Chondrocyte (in vitro differentiated cells): ENCODE measurements at regions not wholly inside any gene's neighbourhood (a gene's known extent, or its start where the extent isn't known, plus 50 kb on each side); places are given as distances from the start of the nearest gene placed in this dataset.
"Not testable (repeated sequence)": the region's sequence is repeated elsewhere in the genome, so short reads cannot be mapped to it uniquely, and the experiment has no call there.

Experiments used
- DNase-seq: peaks from one replicate; pipeline ENCODE4 v3.0.0; 2021; ENCODE audit warnings: mixed read lengths, low spot score
- H3K27ac Mint-ChIP-seq: one replicate; pipeline ENCODE4 v1.8.0; 2021; ENCODE audit warnings: mild to moderate bottlenecking, moderate library complexity, mixed read lengths; ENCODE audit not compliant: unreplicated experiment
- H3K27me3 Mint-ChIP-seq: 2 replicates; pipeline ENCODE4 v1.8.0; 2021; ENCODE audit warnings: low read depth, mixed read lengths
- H3K36me3 Mint-ChIP-seq: 2 replicates; pipeline ENCODE4 v1.8.0; 2021; ENCODE audit warnings: low read depth, mixed read lengths
- H3K4me1 Mint-ChIP-seq: 2 replicates; pipeline ENCODE4 v1.8.0; 2021; ENCODE audit warnings: low read depth, mild to moderate bottlenecking, mixed read lengths
- H3K4me3 Mint-ChIP-seq: one replicate; pipeline ENCODE4 v1.8.0; 2021; ENCODE audit warnings: mild to moderate bottlenecking, moderate library complexity, mixed read lengths; ENCODE audit not compliant: unreplicated experiment
- H3K9me3 Mint-ChIP-seq: 2 replicates; pipeline ENCODE4 v1.8.0; 2021; ENCODE audit warnings: low read depth, mixed read lengths
- CTCF ChIP-seq: fragments of 200-600 bp; sonication (generic); IDR thresholded peaks from 2 replicates; pipeline ENCODE4 v1.5.0; 2021; ENCODE audit warnings: antibody characterized with exemption, mild to moderate bottlenecking, moderate library complexity

- no peak for DNase-seq
- H3K4me3 Mint-ChIP-seq: no peak overlapping the region
- TF ChIP-seq CTCF: no peak
- H3K9me3 Mint-ChIP-seq: peaks cover 23% of the 10 kb centered on the region
- no peaks in the 10 kb centered on the region for H3K4me1 Mint-ChIP-seq
- H3K27ac Mint-ChIP-seq: no peak overlapping the region
- peaks cover 2% of the 10 kb centered on the region for H3K36me3 Mint-ChIP-seq
- no peaks in the 10 kb centered on the region for H3K27me3 Mint-ChIP-seq
Observed at GRCh38 chr2:194383401-194383800, 1273.6 kb upstream of the SLC39A10 start.

GRCh38 chr2:194382221-194382620, 1274.8 kb upstream of the SLC39A10 start:
- Mint-ChIP-seq H3K36me3 (peaks cover 2% of the 10 kb centered on the region), H3K27ac (no peak overlapping the region), H3K4me1 (no peaks in the 10 kb centered on the region), H3K27me3 (no peaks in the 10 kb centered on the region), H3K4me3 (no peak overlapping the region), H3K9me3 (peaks cover 23% of the 10 kb centered on the region)
- no peak for TF ChIP-seq CTCF
- no peak for DNase-seq

GRCh38 chr2:194380011-194380410, 1277.0 kb upstream of the SLC39A10 start:
- no peak overlapping the region for H3K27ac Mint-ChIP-seq
- H3K9me3 Mint-ChIP-seq: peaks cover 18% of the 10 kb centered on the region
- no peak for TF ChIP-seq CTCF
- peaks cover 2% of the 10 kb centered on the region for H3K36me3 Mint-ChIP-seq
- DNase-seq: no peak
- no peaks in the 10 kb centered on the region for H3K4me1 Mint-ChIP-seq
- no peak overlapping the region for H3K4me3 Mint-ChIP-seq
- no peaks in the 10 kb centered on the region for H3K27me3 Mint-ChIP-seq

- peaks cover 22% of the 10 kb centered on the region for H3K9me3 Mint-ChIP-seq
- not testable (repeated sequence) for H3K4me1 Mint-ChIP-seq, H3K36me3 Mint-ChIP-seq, H3K27me3 Mint-ChIP-seq, DNase-seq, H3K27ac Mint-ChIP-seq, H3K4me3 Mint-ChIP-seq
Observed at GRCh38 chr2:194367390-194367789, 1289.6 kb upstream of the SLC39A10 start.

GRCh38 chr2:194363878-194364277, 1293.1 kb upstream of the SLC39A10 start:
- no peak overlapping the region for H3K4me3 Mint-ChIP-seq
- no peak for DNase-seq
- no peaks in the 10 kb centered on the region for H3K36me3 Mint-ChIP-seq
- H3K27ac Mint-ChIP-seq: no peak overlapping the region
- H3K9me3 Mint-ChIP-seq: peaks cover 24% of the 10 kb centered on the region
- TF ChIP-seq CTCF: no peak
- peaks cover 3% of the 10 kb centered on the region for H3K27me3 Mint-ChIP-seq
- no peaks in the 10 kb centered on the region for H3K4me1 Mint-ChIP-seq

- H3K27ac Mint-ChIP-seq: no peak overlapping the region
- no peaks in the 10 kb centered on the region for H3K4me1 Mint-ChIP-seq
- DNase-seq: no peak
- peaks cover 6% of the 10 kb centered on the region for H3K27me3 Mint-ChIP-seq
- TF ChIP-seq CTCF: no peak
- no peaks in the 10 kb centered on the region for H3K36me3 Mint-ChIP-seq
- H3K9me3 Mint-ChIP-seq: peaks cover 24% of the 10 kb centered on the region
- H3K4me3 Mint-ChIP-seq: no peak overlapping the region
Observed at GRCh38 chr2:194363295-194363694, 1293.7 kb upstream of the SLC39A10 start.
